PC-3 (cell line): ENCODE measurements at regions not wholly inside any gene's neighbourhood (a gene's known extent, or its start where the extent isn't known, plus 50 kb on each side); places are given as distances from the start of the nearest gene placed in this dataset.

Experiments
- ATAC-seq: fragments of 200-7000 bp; cut with Tn5 transposase; 2 replicates; pipeline ENCODE4 v1.9.1; 2020; ENCODE audit warnings: mild to moderate bottlenecking, moderate library complexity
- BruUV-seq: library from RNA; stranded (reverse); fragments of 400-500 nt; replicated peaks from 2 replicates; lab custom pipeline; 2021; lab: Mats Ljungman, UMichigan
- CTCF ChIA-PET: fragments of 300-600 bp; sonication (Branson Sonifier 250); formaldehyde crosslinking; loops from one replicate; lab custom pipeline; 2022; ENCODE audit warnings: antibody characterized with exemption; lab: Charles Lee
- POLR2A ChIA-PET: fragments of 300-600 bp; sonication (Branson Sonifier 250); formaldehyde crosslinking; loops from one replicate; lab custom pipeline; 2022; ENCODE audit warnings: antibody characterized with exemption; ENCODE audit not compliant: unreplicated experiment; lab: Charles Lee
- DNase-seq: peaks from one replicate; pipeline ENCODE4 v3.0.0-alpha.2; 2015
- H2AFZ ChIP-seq: fragments of 300-600 bp; sonication (generic); 2 replicates; pipeline ENCODE4 v1.6.0; 2016; ENCODE audit warnings: antibody characterized with exemption, low read length
- H3F3A ChIP-seq: fragments of 300-600 bp; sonication (generic); one replicate; pipeline ENCODE4 v1.6.0; 2017; ENCODE audit warnings: antibody characterized with exemption, low read length, control low read depth, mild to moderate bottlenecking; ENCODE audit not compliant: unreplicated experiment
- H3K27ac ChIP-seq: fragments of 300-600 bp; sonication (generic); 2 replicates; pipeline ENCODE4 v1.5.1; 2016; ENCODE audit warnings: mild to moderate bottlenecking, low read length
- H3K27me3 ChIP-seq: fragments of 300-600 bp; sonication (generic); 2 replicates; pipeline ENCODE4 v1.6.1; 2016; ENCODE audit warnings: low read length, mixed read lengths
- H3K36me3 ChIP-seq: fragments of 300-600 bp; sonication (generic); 2 replicates; pipeline ENCODE4 v1.6.1; 2016; ENCODE audit warnings: low read depth, mixed run types, low read length, mixed read lengths
- H3K4me1 ChIP-seq: fragments of 300-600 bp; sonication (generic); 2 replicates; pipeline ENCODE4 v1.5.1; 2016; ENCODE audit warnings: low read length; ENCODE audit not compliant: insufficient read depth
- H3K4me2 ChIP-seq: fragments of 300-600 bp; sonication (generic); 2 replicates; pipeline ENCODE4 v1.6.0; 2016; ENCODE audit warnings: low read length
- H3K4me3 ChIP-seq: fragments of 300-600 bp; sonication (generic); 2 replicates; pipeline ENCODE4 v1.5.1; 2016; ENCODE audit warnings: mild to moderate bottlenecking, low read length, mixed read lengths
- H3K79me2 ChIP-seq: fragments of 300-600 bp; sonication (generic); 2 replicates; pipeline ENCODE4 v1.6.1; 2017; ENCODE audit warnings: low read length, mixed read lengths
- H3K9ac ChIP-seq: fragments of 300-600 bp; sonication (generic); 2 replicates; pipeline ENCODE4 v1.6.0; 2016; ENCODE audit warnings: mild to moderate bottlenecking, low read length
- H3K9me2 ChIP-seq: fragments of 300-600 bp; sonication (generic); replicated peaks from 2 replicates; pipeline ENCODE4 v1.6.1; 2016; ENCODE audit warnings: mixed run types, low read length, mixed read lengths
- H3K9me3 ChIP-seq: fragments of 300-600 bp; sonication (generic); 2 replicates; pipeline ENCODE4 v1.6.1; 2016; ENCODE audit warnings: low read length, mixed read lengths
- H4K20me1 ChIP-seq: fragments of 300-600 bp; sonication (generic); 2 replicates; pipeline ENCODE4 v1.6.1; 2016; ENCODE audit warnings: low read length, mixed read lengths
- CTCF ChIP-seq: fragments of 300-600 bp; sonication (generic); conservative IDR thresholded peaks from 2 replicates; pipeline ENCODE4 v1.5.1; 2017; ENCODE audit warnings: antibody characterized with exemption, low read depth, mild to moderate bottlenecking, low read length
- EZH2 ChIP-seq: fragments of 300-600 bp; sonication (generic); IDR thresholded peaks from one replicate; pipeline ENCODE4 v1.6.1; 2017; ENCODE audit warnings: antibody characterized with exemption, mild to moderate bottlenecking, low read length; ENCODE audit not compliant: unreplicated experiment
- EZH2phosphoT487 ChIP-seq: fragments of 300-600 bp; sonication (generic); IDR thresholded peaks from 2 replicates; pipeline ENCODE4 v1.6.1; 2018; ENCODE audit warnings: mild to moderate bottlenecking, antibody characterized with exemption, low read length, borderline replicate concordance
- intact Hi-C: fragments of 100-400 bp; cut with micrococcal nuclease; formaldehyde crosslinking; loops from 2 replicates; pipeline ENCODE4 v1.9.0; 2023

DNA sequence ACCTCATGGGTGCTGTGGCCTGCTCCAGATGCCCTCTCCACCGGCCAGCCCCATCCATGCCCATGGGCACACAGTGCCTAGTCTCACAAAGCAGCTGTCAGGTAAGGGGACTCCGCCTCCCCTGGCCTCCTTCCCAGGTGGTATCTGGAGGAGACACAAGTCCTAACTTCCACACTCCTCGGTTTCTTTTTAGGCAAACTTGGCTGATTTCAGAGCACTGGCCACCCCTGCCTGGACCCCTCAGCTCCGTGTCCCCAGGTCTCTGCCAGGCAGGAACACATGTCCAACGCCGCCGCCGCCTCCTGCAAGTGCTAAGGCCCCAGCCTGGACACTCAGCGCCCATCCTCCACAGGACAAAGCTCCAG, 324.1 kb upstream of the DIO3 start:
- CTCF ChIA-PET: no interaction called here
- intact Hi-C loops: loop anchor here (10.0 kb wide), 1 partner anchor 142 kb away; no protein-coding TSS in a partner anchor
- BruUV-seq: no TSS peak

GRCh38 chr14:101239065-101239464, 322.2 kb upstream of the DIO3 start:
- Histone ChIP-seq H3K9ac (no peak overlapping the region), H3K79me2 (no peaks in the 10 kb centered on the region), H3K36me3 (no peaks in the 10 kb centered on the region), H3K4me2 (no peak overlapping the region), H3K4me3 (no peak overlapping the region), H3K27me3 (no peaks in the 10 kb centered on the region), H3F3A (no peaks in the 10 kb centered on the region), H3K4me1 (peaks cover 11% of the 10 kb centered on the region), H2AFZ (no peak overlapping the region), H3K9me2 (no peaks in the 10 kb centered on the region), H4K20me1 (no peaks in the 10 kb centered on the region), H3K27ac (no peak overlapping the region), H3K9me3 (no peaks in the 10 kb centered on the region)
- ChIA-PET CTCF (no interaction called here), POLR2A (interaction anchor here (0.7 kb wide), 1 partner anchor 364 kb away, joined by 5 read pairs; no protein-coding TSS in a partner anchor)
- intact Hi-C loops: loop anchor here (10.0 kb wide), 1 partner anchor 144 kb away; no protein-coding TSS in a partner anchor
- DNase-seq: no peak
- no peak for ATAC-seq
- TF ChIP-seq EZH2 (no peak), EZH2phosphoT487 (no peak), CTCF (no peak)
- no TSS peak for BruUV-seq

More for the DNA sequence above, 324.1 kb upstream of the DIO3 start:
- ATAC-seq (no peak), DNase-seq (no peak)
- Histone ChIP-seq H3K4me3 (no peak overlapping the region), H3K27me3 (no peaks in the 10 kb centered on the region), H3K9me2 (no peaks in the 10 kb centered on the region), H3K79me2 (no peaks in the 10 kb centered on the region), H3K36me3 (no peaks in the 10 kb centered on the region), H3K9me3 (no peaks in the 10 kb centered on the region), H3K9ac (no peak overlapping the region), H3K4me1 (peaks cover 7% of the 10 kb centered on the region), H3F3A (no peaks in the 10 kb centered on the region), H4K20me1 (no peaks in the 10 kb centered on the region), H2AFZ (no peak overlapping the region), H3K27ac (no peak overlapping the region), H3K4me2 (no peak overlapping the region)
- POLR2A ChIA-PET: no interaction called here
- TF ChIP-seq EZH2: no peak
- no peak for TF ChIP-seq CTCF
- no peak for TF ChIP-seq EZH2phosphoT487

- no peaks in the 10 kb centered on the region for H3K9me2 ChIP-seq
- no TSS peak for BruUV-seq
- no peak overlapping the region for H3K4me3 ChIP-seq
- ChIA-PET CTCF (no interaction called here), POLR2A (no interaction called here)
- no peak overlapping the region for H3K4me2 ChIP-seq
- H3K27ac ChIP-seq: no peak overlapping the region
- intact Hi-C loops: loop anchor here (1.0 kb wide), 1 partner anchor 424 kb away; no protein-coding TSS in a partner anchor
- no peaks in the 10 kb centered on the region for H3K9me3 ChIP-seq
- H4K20me1 ChIP-seq: no peaks in the 10 kb centered on the region
- DNase-seq: no peak
- ATAC-seq: no peak
- H3F3A ChIP-seq: no peaks in the 10 kb centered on the region
- H2AFZ ChIP-seq: no peak overlapping the region
- TF ChIP-seq EZH2phosphoT487 (no peak), EZH2 (no peak), CTCF (no peak)
- no peaks in the 10 kb centered on the region for H3K36me3 ChIP-seq
- no peaks in the 10 kb centered on the region for H3K79me2 ChIP-seq
- peaks cover 11% of the 10 kb centered on the region for H3K4me1 ChIP-seq
- H3K9ac ChIP-seq: no peak overlapping the region
- H3K27me3 ChIP-seq: no peaks in the 10 kb centered on the region
Measured at GRCh38 chr14:101241147-101241546, 320.1 kb upstream of the DIO3 start.
